BJ (cell line): ENCODE measurements at regions not wholly inside any gene's neighbourhood (a gene's known extent, or its start where the extent isn't known, plus 50 kb on each side); places are given as distances from the start of the nearest gene placed in this dataset.

Experiments
- CTCF ChIA-PET: fragments of 350-600 bp; formaldehyde crosslinking; extraction: SDS; loops from one replicate; lab custom pipeline; 2021; ENCODE audit warnings: antibody characterized with exemption, inconsistent platforms; lab: Yijun Ruan, JAX
- POLR2A ChIA-PET: fragments of 300-600 bp; sonication (Branson Sonifier 250); formaldehyde crosslinking; extraction: SDS; loops from one replicate; lab custom pipeline; 2021; ENCODE audit warnings: antibody characterized with exemption; lab: Charles Lee
- DNase-seq: peaks from one replicate; pipeline ENCODE4 v3.0.0-alpha.2; 2011; ENCODE audit warnings: low read depth
- H3K27me3 ChIP-seq: 2 replicates; pipeline ENCODE4 v1.6.0; 2011; ENCODE audit warnings: low read length; ENCODE audit not compliant: control insufficient read depth, insufficient read depth
- H3K36me3 ChIP-seq: 2 replicates; pipeline ENCODE4 v1.5.1; 2011; ENCODE audit warnings: low read length; ENCODE audit not compliant: control insufficient read depth, insufficient read depth
- H3K4me3 ChIP-seq: 2 replicates; pipeline ENCODE4 v1.5.1; 2011; ENCODE audit warnings: low read depth, mild to moderate bottlenecking, control low read depth, low read length
- TF ChIP-seq, protein P1 (sequence below): IDR thresholded peaks from 2 replicates; pipeline ENCODE4 v1.5.1; 2011; ENCODE audit warnings: low read depth, mild to moderate bottlenecking, control low read depth, inconsistent platforms, low read length, moderate library complexity; ENCODE audit not compliant: insufficient read depth

- Histone ChIP-seq H3K27me3 (no peaks in the 10 kb centered on the region), H3K36me3 (no peaks in the 10 kb centered on the region), H3K4me3 (no peak overlapping the region)
- CTCF ChIA-PET, result no interaction called here
- POLR2A ChIA-PET, result no interaction called here
- DNase-seq, result no peak
- TF ChIP-seq, protein P1, sequence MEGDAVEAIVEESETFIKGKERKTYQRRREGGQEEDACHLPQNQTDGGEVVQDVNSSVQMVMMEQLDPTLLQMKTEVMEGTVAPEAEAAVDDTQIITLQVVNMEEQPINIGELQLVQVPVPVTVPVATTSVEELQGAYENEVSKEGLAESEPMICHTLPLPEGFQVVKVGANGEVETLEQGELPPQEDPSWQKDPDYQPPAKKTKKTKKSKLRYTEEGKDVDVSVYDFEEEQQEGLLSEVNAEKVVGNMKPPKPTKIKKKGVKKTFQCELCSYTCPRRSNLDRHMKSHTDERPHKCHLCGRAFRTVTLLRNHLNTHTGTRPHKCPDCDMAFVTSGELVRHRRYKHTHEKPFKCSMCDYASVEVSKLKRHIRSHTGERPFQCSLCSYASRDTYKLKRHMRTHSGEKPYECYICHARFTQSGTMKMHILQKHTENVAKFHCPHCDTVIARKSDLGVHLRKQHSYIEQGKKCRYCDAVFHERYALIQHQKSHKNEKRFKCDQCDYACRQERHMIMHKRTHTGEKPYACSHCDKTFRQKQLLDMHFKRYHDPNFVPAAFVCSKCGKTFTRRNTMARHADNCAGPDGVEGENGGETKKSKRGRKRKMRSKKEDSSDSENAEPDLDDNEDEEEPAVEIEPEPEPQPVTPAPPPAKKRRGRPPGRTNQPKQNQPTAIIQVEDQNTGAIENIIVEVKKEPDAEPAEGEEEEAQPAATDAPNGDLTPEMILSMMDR, result no peak
These were observed 679.6 kb downstream of the IRX1 start for GRCh38 chr5:4275232-4275631.

DNA sequence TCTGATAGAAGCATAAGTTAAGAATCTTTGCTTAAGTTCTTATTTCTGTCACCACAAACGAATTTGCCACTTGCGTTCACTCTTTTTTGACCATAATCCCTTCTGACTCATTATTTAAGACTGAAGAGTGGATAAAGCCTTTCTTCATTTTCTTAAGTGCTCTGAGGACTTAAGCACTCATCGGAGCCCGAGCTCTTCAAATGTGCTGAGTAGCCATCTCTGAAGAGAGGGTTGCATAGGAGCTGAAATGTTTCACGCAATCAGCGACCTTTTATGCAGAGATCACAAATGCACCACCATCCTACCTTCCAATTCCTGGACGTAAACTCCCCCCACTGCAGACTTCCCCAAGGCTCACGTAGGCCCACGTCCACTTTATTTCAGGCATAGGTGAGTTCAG is 699.2 kb downstream of the IRX1 start:
- no peak for DNase-seq
- no peak overlapping the region for H3K4me3 ChIP-seq
- POLR2A ChIA-PET, result no interaction called here
- CTCF ChIA-PET, result no interaction called here
- H3K36me3 ChIP-seq, result no peaks in the 10 kb centered on the region
- H3K27me3 ChIP-seq, result no peaks in the 10 kb centered on the region
- TF ChIP-seq, protein P1, result no peak

- ChIA-PET CTCF (no interaction called here), POLR2A (no interaction called here)
- no peak for DNase-seq
- no peak overlapping the region for H3K4me3 ChIP-seq
- TF ChIP-seq, protein P1, result no peak
- no peaks in the 10 kb centered on the region for H3K27me3 ChIP-seq
- no peaks in the 10 kb centered on the region for H3K36me3 ChIP-seq
These were observed 700.2 kb downstream of the IRX1 start for GRCh38 chr5:4295663-4296339.

GRCh38 chr5:4306057-4306456 is 710.4 kb downstream of the IRX1 start:
- Histone ChIP-seq H3K4me3 (no peak overlapping the region), H3K36me3 (no peaks in the 10 kb centered on the region), H3K27me3 (no peaks in the 10 kb centered on the region)
- ChIA-PET CTCF (no interaction called here), POLR2A (no interaction called here)
- TF ChIP-seq, protein P1, result no peak
- no peak for DNase-seq

- TF ChIP-seq, protein P1, result no peak
- Histone ChIP-seq H3K36me3 (no peaks in the 10 kb centered on the region), H3K4me3 (no peak overlapping the region), H3K27me3 (no peaks in the 10 kb centered on the region)
- POLR2A ChIA-PET, result no interaction called here
- DNase-seq, result no peak
- CTCF ChIA-PET, result no interaction called here
These were observed 713.4 kb downstream of the IRX1 start for GRCh38 chr5:4309026-4309425.
